ENCODE measurements at regions not wholly inside any gene's neighbourhood (a gene's known extent, or its start where the extent isn't known, plus 50 kb on each side); places are given as distances from the start of the nearest gene placed in this dataset.

- DNase-seq: no peak
- H3K79me2 ChIP-seq (ENCODE audit: control insufficient read depth, insufficient read depth, low read length): no peaks in the 10 kb centered on the region
- ChIA-PET CTCF (no interaction called here), POLR2A (no interaction called here)
- ATAC-seq (ENCODE audit: low read depth): no peak
- H3K9me3 ChIP-seq (ENCODE audit: control extremely low read depth in 1 of 3, control insufficient read depth in 2 of 3, insufficient read depth in 1 of 3, low read length in 2 of 3): no peaks in the 10 kb centered on the region
- H3K4me2 ChIP-seq (replicated peaks; ENCODE audit: low read depth, low read length, poor library complexity, severe bottlenecking): no peak overlapping the region
- Mint-ChIP-seq H3K4me1 (no peaks in the 10 kb centered on the region), H3K9me3 (ENCODE audit: insufficient read depth) (no peaks in the 10 kb centered on the region), H3K4me3 (no peak overlapping the region), H3K27me3 (no peaks in the 10 kb centered on the region), H3K27ac (no peak overlapping the region)
- H3K4me1 ChIP-seq (ENCODE audit: control insufficient read depth in 2 of 2, insufficient read depth in 2 of 2, low read length in 2 of 2): no peaks in the 10 kb centered on the region
- H4K20me1 ChIP-seq (ENCODE audit: control insufficient read depth, insufficient read depth, low read length, poor library complexity, severe bottlenecking): no peaks in the 10 kb centered on the region
- no peak overlapping the region for H3K4me3 ChIP-seq (ENCODE audit: control extremely low read depth in 1 of 5, extremely low read depth in 1 of 5, insufficient read depth in 1 of 5, low read depth in 2 of 5, low read length in 4 of 5)
- WGBS (ENCODE audit: insufficient coverage): no CpG with 5 or more reads among the region's 1 CpG
- no peaks in the 10 kb centered on the region for H3K36me3 ChIP-seq (replicated peaks in 1 of 2; ENCODE audit: control extremely low read depth in 1 of 2, control insufficient read depth in 1 of 2, extremely low read depth in 1 of 2, insufficient read depth in 2 of 2, low read length in 1 of 2)
- no peaks in the 10 kb centered on the region for H3K27me3 ChIP-seq (replicated peaks in 1 of 4; ENCODE audit: control extremely low read depth in 1 of 4, control insufficient read depth in 3 of 4, insufficient read depth in 4 of 4, low read length in 3 of 4)
- H3K27ac ChIP-seq (ENCODE audit: low read length in 2 of 2): no peak overlapping the region
- H2AFZ ChIP-seq (ENCODE audit: insufficient read depth, low read depth, low read length, poor library complexity, severe bottlenecking): no peak overlapping the region
- intact Hi-C loops (cut with micrococcal nuclease): no loop called here
- no peak for TF ChIP-seq EZH2 (IDR thresholded peaks at IDR 0.05; ENCODE audit: borderline replicate concordance, insufficient read depth, low read depth, low read length, poor library complexity, severe bottlenecking)
- no peak for TF ChIP-seq CTCF (IDR thresholded peaks at IDR 0.05)
- H3K9ac ChIP-seq (ENCODE audit: low read length): no peak overlapping the region
Observed at GRCh38 chr2:146038014-146038413, 1518.1 kb upstream of the ZEB2 start.

GRCh38 chr2:146037334-146037870 is 1517.5 kb upstream of the ZEB2 start:
- ChIA-PET POLR2A (no interaction called here), CTCF (no interaction called here)
- no peak for TF ChIP-seq CTCF (IDR thresholded peaks at IDR 0.05)
- TF ChIP-seq EZH2 (IDR thresholded peaks at IDR 0.05; ENCODE audit: borderline replicate concordance, insufficient read depth, low read depth, low read length, poor library complexity, severe bottlenecking): no peak
- H3K27ac Mint-ChIP-seq: no peak overlapping the region
- H3K4me1 Mint-ChIP-seq: no peaks in the 10 kb centered on the region
- Histone ChIP-seq H3K4me3 (ENCODE audit: control extremely low read depth in 1 of 5, extremely low read depth in 1 of 5, insufficient read depth in 1 of 5, low read depth in 2 of 5, low read length in 4 of 5) (no peak overlapping the region), H3K9me3 (ENCODE audit: control extremely low read depth in 1 of 3, control insufficient read depth in 2 of 3, insufficient read depth in 1 of 3, low read length in 2 of 3) (no peaks in the 10 kb centered on the region), H3K27ac (ENCODE audit: low read length in 2 of 2) (no peak overlapping the region), H3K27me3 (replicated peaks in 1 of 4; ENCODE audit: control extremely low read depth in 1 of 4, control insufficient read depth in 3 of 4, insufficient read depth in 4 of 4, low read length in 3 of 4) (no peaks in the 10 kb centered on the region), H3K79me2 (ENCODE audit: control insufficient read depth, insufficient read depth, low read length) (no peaks in the 10 kb centered on the region), H4K20me1 (ENCODE audit: control insufficient read depth, insufficient read depth, low read length, poor library complexity, severe bottlenecking) (no peaks in the 10 kb centered on the region), H3K36me3 (replicated peaks in 1 of 2; ENCODE audit: control extremely low read depth in 1 of 2, control insufficient read depth in 1 of 2, extremely low read depth in 1 of 2, insufficient read depth in 2 of 2, low read length in 1 of 2) (no peaks in the 10 kb centered on the region), H3K4me1 (ENCODE audit: control insufficient read depth in 2 of 2, insufficient read depth in 2 of 2, low read length in 2 of 2) (no peaks in the 10 kb centered on the region), H3K9ac (ENCODE audit: low read length) (no peak overlapping the region), H2AFZ (ENCODE audit: insufficient read depth, low read depth, low read length, poor library complexity, severe bottlenecking) (no peak overlapping the region), H3K4me2 (replicated peaks; ENCODE audit: low read depth, low read length, poor library complexity, severe bottlenecking) (no peak overlapping the region)
- WGBS (ENCODE audit: insufficient coverage): no CpG with 5 or more reads among the region's 7 CpGs
- intact Hi-C loops (cut with micrococcal nuclease): no loop called here
- ATAC-seq (ENCODE audit: low read depth): no peak
- H3K4me3 Mint-ChIP-seq: no peak overlapping the region
- no peak for DNase-seq
- no peaks in the 10 kb centered on the region for H3K9me3 Mint-ChIP-seq (ENCODE audit: insufficient read depth)
- H3K27me3 Mint-ChIP-seq: no peaks in the 10 kb centered on the region
